HG03159 (cell line): ENCODE measurements at regions not wholly inside any gene's neighbourhood (a gene's known extent, or its start where the extent isn't known, plus 50 kb on each side); places are given as distances from the start of the nearest gene placed in this dataset.
A peak's percentile ranks its signal among the peaks of the same experiment; 100 is the strongest.

Experiments
- ATAC-seq: cut with Tn5 transposase; IDR thresholded peaks from one replicate; pipeline ENCODE4 v1.9.1; 2021; ENCODE audit warnings: mild to moderate bottlenecking, moderate library complexity; ENCODE audit not compliant: unreplicated experiment

- no peak for ATAC-seq
Observed at GRCh38 chr10:10544890-10545289, 472.8 kb upstream of the CELF2 start.

GRCh38 chr10:10545771-10546170, 471.9 kb upstream of the CELF2 start:
- ATAC-seq = no peak

- no peak for ATAC-seq
Observed at GRCh38 chr10:10551596-10552301, 465.9 kb upstream of the CELF2 start.

GRCh38 chr10:10552948-10553347, 464.7 kb upstream of the CELF2 start:
- ATAC-seq = no peak

GRCh38 chr10:10564081-10564794, 453.4 kb upstream of the CELF2 start:
- ATAC-seq = no peak

GRCh38 chr10:10576937-10577336, 440.7 kb upstream of the CELF2 start:
- ATAC-seq = no peak

GRCh38 chr10:10579709-10580108, 438.0 kb upstream of the CELF2 start:
- no peak for ATAC-seq

GRCh38 chr10:10584161-10584560, 433.5 kb upstream of the CELF2 start:
- ATAC-seq = no peak

- ATAC-seq = no peak
Observed at GRCh38 chr10:10587744-10588393, 429.8 kb upstream of the CELF2 start.

GRCh38 chr10:10589540-10590303, 427.9 kb upstream of the CELF2 start:
- ATAC-seq = peak; percentile 80

GRCh38 chr10:10591715-10592341, 425.8 kb upstream of the CELF2 start:
- ATAC-seq = no peak

GRCh38 chr10:10596256-10596655, 421.4 kb upstream of the CELF2 start:
- ATAC-seq = no peak

- peak; percentile 67 for ATAC-seq
Observed at GRCh38 chr10:10598297-10598696, 419.4 kb upstream of the CELF2 start.

GRCh38 chr10:10600004-10600403, 417.7 kb upstream of the CELF2 start:
- no peak for ATAC-seq

GRCh38 chr10:10605551-10606081, 412.1 kb upstream of the CELF2 start:
- no peak for ATAC-seq

- no peak for ATAC-seq
Observed at GRCh38 chr10:10609379-10609955, 408.2 kb upstream of the CELF2 start.

- ATAC-seq = no peak
Observed at GRCh38 chr10:10610171-10610570, 407.5 kb upstream of the CELF2 start.

- ATAC-seq = no peak
Observed at GRCh38 chr10:10612151-10612550, 405.5 kb upstream of the CELF2 start.

- no peak for ATAC-seq
Observed at GRCh38 chr10:10613656-10614244, 403.9 kb upstream of the CELF2 start.

GRCh38 chr10:10617686-10618085, 400.0 kb upstream of the CELF2 start:
- ATAC-seq = no peak
